ENCODE measurements at regions not wholly inside any gene's neighbourhood (a gene's known extent, or its start where the extent isn't known, plus 50 kb on each side); places are given as distances from the start of the nearest gene placed in this dataset.

DNA sequence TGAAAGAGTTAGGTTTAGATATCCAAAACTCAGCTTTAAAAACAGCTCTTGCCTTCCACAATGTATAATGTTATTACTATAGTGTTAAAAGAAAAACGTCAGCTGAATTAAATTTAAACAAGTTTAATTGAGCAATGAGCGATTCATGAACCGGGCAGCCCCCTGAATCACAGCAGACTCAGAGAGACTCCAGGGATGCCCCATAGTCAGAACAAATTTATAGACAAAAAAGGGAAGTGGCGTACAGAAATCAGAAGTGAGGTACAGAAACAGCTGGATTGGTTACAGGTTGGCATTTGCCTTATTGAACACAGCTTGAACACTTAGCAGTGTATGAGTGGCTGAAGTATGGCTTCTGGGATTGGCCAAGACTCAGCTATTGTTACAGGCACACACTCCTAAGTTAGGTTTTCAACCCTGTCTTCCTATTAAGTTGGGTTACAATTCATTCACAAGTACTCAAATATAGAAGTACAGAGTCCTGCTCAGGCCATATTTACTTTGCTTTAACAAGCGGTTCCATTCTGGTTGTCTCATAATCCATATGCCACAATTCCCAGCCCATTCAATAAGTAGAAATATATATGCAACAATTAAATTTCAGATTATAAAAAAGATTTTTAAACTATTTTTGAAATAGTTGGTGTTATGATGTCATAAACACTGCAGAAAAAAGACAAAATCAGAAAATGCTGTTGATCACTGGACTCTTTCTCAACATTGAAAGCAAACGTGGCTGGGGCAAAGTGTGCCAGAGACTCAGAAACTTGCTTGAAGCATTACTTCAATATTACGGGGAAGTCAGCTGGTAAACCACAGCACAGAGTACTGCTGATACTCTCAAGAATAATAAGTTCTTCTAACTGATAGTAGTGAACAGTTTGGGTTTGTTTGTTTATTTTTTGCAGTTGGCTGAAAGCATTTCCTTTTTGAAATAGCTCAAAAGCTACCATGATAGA, 459.7 kb downstream of the RAB28 start:
- DNase-seq, result no peak

DNA sequence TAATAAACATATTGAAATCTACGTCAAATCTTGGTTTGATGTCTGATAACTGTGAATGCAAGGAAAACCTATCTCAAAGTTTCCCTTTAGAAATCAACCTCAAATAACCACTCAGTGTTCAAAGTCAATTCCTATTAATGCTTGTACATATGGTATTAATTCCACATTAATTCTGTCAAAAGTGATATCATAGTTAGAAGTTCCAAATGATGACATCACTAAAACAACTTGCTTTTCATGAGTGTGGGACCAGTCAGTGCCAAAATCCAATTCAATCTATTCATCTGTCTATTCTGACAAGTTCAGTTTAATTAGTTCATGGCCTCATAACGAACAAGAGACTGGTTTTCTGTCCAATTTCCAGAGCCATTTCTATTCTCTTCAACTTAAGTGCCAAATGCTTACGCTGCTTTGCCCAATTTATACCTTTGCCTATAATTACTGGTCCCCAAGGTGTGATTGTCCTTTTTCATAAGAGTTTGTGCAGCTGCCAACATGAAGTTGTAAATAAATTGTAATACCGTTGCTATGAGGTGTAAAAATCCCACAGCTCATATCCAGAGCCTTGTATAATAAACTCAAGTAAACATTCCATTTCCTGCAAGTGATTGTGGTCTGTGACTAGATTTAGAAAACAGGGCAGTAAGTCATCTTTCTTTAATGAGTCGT, 476.2 kb downstream of the RAB28 start:
- DNase-seq, result no peak

DNA sequence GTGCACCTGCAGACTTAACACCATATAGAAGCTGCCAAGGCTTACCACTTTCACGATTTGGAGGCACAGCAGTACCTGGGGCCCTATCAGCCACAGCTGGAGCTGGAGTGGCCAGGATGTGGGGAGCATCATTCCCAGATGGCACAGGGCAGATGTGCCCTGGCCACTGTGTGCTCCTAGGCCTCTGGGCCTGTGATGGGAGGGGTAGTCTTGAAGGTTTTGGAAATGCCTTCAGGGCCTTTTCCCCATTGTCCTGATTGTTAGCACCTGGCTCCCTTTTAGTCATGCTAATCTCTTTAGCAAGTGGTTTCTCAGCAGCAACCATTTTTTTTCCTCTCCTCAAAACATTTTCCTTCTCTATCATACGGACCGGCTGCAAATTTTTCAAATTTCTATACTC, 490.2 kb downstream of the RAB28 start:
- DNase-seq, result no peak

DNA sequence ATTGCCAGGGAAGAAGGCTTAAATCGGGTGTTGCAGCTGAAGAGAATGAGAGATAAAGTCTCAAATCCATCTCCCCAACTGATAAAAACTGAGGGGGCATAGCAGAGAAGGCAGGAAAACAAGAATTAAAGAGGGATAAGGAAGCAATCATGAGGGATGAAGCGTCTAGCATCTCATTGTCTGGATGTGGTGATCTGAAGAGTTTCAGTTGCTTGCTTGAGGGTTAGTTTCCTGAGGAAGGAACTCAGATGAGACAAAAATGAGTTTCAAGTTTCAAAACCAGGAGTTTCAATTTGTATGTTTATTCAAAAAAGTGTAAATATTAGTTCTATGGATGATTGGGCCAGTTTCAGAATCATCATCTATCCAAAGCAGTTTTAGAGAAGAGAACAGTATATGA, 496.9 kb downstream of the RAB28 start:
- DNase-seq, result no peak

DNA sequence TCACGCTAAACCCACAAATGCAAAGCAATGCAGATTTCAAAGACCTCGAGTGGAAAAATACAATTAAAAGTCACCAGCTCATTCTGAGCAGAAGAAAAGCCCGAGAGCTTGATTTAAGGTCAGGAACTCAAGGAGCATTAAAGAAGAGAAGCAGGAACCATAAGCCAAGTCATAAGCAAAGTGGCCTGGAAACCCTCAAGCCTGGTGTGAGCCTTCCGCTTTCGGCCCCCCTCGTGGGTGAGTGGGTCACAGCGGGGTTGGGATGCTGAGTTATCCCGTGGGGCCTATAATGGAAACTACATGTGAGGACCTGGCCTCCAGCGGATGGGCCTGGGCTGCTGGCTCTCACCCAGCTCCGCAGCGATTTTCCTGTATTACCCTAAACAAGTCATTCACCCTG, 504.3 kb downstream of the RAB28 start:
- no peak for DNase-seq

DNA sequence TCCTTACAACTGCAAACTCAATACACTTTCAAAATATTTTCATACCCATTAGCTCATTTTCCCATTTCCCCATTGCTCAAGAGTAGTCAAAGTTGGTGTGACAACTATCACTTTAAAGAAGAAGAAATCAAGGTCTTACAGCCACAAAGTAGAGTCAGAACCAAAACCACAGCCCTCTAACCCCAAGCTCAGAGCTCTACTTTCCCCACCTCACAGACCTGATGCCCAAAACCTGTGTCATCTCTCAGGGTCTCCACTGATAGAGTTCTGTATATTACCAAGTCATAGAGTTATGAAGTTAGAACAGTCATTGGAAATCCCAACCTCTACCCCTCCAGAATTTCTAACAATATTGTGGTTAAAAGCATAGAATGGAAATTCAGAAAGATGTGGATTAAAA, 505.8 kb downstream of the RAB28 start:
- no peak for DNase-seq

DNA sequence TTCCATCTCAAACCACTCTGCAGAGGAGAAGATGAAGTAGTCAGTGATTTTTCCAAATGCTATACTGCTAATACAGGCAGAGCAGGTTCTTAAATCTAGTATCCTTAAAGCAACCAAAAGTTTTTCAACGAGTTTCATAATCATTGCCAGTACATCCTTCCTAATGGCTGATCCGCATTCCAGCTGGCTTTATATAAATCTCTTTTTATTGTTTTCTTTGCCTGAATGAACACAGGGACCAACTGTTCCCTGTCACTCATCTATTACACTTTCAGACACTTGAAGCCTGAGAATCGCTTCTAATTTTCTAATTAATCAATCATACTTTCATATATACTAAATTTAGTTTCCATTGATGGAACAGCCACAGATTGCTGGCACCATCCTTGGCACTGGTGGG, 508.6 kb downstream of the RAB28 start:
- DNase-seq, result no peak

DNA sequence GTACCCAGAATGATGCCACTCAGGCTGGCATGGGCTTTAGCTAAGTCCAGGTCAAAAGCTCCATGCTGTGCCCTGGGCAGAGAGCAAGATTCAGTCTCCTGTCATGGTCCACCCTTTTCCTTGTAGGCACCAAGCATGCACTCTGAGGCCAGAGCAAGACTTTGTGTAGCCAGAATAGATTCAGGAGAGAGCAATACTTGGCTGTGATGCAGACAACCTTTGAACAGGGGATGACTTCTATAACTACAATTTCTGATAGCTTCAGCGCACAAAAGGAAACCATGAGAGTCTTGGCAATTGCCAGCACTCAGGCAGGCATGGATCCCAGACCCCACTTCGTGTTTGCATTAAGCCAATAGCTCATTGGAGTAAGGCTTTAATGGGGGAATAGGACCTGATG, 510.6 kb downstream of the RAB28 start:
- no peak for DNase-seq

DNA sequence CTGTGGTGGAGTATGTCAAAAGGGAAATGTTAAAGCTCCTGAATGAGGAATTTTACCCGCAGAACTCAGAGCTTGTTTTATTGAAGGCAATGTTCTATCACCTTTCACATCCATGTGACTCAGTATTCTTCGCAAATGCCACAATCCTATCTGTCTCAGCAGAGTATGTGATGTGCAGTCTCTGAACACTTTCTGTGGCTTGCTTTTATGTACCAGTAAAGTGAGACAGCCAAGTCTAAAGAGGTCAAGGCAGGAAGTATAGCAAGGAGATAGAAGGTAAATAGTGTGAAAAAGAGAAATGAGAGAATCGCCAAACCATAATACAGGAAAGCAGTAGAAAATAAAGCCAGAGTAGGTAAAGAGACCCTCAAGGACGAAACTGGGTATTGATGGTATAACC, 515.8 kb downstream of the RAB28 start:
- no peak for DNase-seq

DNA sequence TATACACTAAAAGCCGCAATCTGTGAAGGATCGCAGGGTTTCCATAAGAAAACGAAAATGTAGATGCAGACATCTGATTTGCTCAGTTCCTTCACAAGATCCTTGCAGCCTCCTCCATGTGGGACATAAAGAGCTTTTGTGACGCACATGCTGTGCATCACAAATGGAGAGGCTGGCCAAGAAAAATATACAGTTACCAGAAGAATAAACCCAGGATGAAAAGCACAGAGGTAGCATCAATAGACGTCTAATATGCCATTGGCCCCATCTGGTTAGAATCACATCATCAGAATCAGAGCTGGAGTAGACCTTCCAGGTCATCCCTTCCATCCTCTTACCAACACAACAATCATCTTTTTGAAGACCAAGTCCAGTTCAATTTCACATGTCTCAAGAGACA, 517.4 kb downstream of the RAB28 start:
- no peak for DNase-seq

DNA sequence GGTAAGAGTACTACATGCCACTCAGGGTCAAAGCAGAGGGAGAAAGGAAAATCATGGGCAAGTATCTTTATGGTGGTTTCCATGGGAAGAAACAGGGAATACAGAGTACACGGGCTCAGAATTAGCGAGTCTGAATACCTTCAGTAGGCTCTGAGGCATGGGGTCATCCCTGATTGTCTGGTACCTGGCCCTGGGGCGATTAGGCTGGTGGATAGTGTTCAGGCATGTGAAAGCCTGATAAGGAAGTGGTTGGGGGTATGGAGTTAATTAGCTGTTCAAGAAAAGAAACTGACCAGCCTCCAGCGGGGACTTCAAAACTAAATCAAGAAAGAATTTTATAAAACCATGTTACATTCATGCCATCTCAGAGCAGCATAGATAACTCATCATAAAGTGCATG, 518.8 kb downstream of the RAB28 start:
- DNase-seq, result no peak

DNA sequence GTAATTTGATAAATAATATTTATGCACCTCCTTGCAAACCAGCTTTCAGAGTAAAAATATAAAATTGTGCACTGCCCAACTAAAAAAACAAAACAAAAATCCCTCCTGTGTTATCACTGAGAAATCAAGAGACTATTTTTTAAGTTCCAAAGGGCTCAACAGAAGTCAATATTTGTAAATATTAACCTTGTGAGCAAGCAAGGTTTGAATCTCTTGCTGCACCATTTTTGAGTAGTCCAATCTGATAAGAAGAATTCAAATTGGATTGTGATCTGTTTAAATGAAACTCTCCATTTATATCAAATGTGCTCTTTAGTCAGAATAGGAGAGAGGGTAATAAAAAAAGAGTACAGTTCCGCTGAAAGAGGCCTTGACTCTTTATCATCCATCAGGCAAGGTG, 520.2 kb downstream of the RAB28 start:
- DNase-seq, result no peak

DNA sequence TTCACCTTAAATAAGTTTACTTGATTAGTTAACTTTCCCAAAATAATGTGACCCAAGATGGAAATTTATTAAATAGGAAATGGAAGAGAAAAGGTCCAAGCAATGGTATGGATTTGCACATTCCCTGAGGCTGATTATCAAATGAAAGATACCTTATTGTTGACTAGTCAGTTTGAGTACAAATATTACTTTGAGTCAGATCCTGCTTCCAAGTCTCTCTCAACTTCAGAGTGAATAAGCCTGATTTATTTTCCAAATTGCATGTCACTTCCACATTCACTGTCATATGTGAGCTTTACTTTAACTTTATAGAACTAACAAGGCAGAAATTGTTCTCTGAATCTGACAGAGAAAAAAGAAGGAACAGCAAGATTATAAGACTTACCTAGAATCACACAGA, 520.8 kb downstream of the RAB28 start:
- DNase-seq, result no peak

DNA sequence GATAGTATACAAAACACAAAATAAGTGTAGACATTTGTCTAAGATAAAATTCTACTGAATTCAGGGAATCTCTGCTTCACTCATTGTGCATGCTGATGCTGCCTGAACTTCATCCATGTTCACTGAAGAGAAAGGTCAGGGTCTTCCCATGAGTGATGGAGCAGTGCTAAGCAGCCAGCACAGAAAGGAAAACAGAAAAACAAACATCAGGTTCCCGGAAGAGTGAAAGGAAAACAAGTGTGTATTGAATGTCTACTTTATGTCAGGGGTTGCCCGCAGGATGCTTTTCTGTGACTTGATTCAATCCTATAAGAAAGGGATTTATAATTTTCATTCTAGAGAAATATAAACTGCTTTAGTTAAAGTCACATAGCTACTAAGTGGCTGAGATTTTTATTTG, 522.4 kb downstream of the RAB28 start:
- DNase-seq, result no peak

DNA sequence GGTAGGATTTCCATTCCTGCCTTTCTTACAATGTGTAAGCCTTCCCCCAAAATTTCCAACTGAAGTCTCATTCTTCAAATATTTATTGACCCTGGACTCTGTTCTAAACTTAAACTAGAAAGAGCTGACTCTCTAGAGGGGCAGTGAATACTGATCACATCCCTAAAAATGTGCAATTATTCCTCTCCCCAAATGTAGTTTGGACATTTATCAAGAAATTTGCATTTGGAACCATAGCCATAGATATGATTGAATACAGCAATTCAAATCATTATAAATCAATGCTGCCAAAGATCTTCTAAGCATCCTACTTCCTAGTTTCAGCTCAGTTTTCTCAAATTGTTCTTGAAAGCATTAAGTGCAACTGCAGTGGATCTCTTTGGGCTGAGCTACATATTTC, 525.7 kb downstream of the RAB28 start:
- no peak for DNase-seq

DNA sequence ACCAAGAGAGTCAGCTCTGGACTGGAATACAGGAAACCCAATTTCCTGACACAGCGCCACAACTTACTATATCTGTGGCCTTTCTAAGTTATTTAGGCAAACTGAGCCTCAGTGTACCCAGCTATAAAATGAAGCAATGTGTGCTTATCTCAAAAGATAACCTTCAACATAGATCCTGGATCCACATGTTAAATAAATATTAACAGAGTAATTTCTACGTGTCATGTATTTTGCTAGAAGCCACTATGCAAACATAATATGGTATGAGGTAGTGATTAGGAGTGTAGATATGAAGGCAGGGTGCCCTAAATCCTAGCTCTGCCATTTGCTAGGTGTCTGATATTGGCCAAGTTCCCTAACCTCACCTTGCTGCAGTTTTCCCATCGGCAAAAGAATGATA, 527.0 kb downstream of the RAB28 start:
- DNase-seq, result no peak

DNA sequence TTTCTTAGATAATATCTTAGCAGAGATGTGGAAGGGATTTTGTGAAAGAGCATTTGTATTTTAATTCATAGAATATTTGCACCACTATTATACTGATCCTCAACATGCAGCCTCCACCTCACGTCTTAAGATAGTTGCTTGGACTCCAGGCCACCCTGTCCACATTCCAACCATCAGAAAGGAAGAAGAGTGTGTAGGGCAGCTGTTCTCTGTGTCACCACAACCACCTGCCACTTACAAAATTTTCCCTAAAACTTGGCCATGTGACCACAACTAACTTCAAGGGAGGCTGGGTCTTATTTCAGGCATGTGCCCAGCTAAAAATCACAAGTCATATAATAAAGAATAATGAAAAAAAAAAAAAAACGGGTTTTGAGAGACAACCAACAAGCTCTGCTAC, 528.1 kb downstream of the RAB28 start:
- no peak for DNase-seq

DNA sequence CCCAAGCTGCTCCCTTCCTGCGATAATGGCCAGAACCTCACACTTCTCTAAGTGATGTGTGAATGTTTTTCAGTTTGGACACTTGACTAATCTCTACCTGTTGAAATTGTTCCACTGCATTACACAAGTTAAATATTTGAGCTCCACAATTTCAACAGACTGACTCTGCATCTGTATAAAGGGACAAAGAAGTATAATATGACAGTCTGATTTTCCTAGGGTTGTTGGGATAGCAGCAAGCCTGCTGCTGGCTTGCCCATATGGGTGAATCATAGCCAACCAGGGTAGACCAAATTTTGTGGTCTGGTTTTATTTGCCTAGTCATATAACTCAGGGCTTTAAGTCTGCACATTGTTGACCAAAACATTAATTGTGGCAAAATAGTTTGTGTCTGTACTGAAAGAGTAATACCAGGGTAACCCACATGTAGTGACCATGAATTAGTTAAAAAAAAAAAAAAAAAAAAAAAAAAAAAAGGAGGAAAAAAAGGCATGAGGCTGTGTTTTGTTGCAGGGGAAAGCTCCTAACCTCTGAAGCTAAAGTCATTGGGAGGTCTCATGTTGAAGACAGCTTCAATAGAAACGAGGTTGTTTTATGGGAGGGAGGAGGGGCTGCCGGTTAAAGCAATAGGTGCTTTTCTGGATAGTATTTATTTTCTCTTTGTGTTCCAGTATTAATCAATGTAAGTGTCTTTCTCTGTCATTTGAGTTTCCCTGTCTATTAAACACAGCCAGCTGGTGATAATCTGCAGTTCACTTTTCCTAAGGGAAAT, 534.2 kb downstream of the RAB28 start:
- DNase-seq, result no peak

DNA sequence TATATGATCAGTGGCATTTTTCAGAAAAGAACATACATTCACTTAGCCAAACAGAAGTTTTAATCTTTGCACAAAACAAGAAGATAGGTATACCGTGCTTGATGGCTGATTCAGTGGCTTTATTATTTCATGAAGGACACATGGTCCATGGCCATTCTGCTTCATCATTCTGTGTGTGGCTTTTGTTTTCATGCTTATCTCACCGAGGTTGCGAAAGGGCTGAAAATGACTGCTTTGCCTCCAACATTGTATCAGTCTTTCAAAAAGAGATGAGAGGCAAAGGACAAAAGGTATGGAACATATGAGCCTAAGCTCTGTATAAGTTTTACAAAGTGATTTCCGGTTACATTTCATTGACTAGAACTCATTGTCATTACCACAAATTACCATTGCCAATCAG, 541.1 kb downstream of the RAB28 start:
- no peak for DNase-seq

DNA sequence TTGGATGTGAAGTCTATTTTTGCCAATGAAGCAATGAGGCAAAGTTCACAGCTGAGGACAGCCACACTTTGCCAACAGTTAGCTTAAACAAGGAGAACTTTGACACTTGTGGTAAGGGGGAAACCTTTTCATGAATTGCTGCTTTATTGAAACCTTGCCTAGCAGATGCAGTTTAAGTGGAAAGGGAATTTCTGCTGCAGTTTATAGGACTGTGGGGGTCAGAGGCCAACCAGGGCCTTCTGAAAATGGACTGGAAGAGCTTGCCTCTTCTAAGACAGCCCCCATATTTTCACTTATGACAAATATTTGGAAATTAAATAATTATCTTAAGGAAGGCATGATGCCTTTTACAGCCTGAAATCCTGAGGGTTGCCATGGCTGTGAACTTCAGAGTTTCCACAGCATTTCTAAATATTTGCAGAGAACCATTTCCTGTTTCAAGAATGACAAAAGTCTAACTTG, 550.3 kb downstream of the RAB28 start:
- no peak for DNase-seq

DNA sequence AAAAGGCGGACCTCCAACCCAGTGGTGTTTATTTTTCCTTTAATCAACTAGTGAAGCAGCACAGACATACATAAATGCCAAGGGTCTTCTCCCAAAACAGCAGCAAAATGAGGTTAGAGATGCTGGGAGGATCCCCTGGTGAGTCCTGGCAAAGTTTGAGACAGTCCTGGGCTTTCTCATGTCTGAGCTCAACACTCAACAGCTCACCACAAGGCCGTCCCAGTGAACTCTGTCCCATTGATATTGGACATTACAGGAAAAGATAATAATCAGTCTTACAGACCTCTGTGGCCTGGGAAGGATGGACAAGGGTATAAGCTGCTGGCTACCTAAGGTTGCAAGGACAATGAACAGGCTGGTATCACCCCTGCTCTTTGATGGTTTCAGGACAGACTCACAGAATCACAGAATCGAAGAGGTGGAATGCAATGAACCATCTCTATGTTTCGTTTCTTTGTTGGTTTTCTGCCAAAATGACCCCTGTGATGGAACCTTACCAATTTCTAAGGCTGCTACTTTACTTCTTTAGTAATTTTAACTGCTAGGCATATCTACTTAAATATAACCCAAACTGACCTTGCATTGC, 551.8 kb downstream of the RAB28 start:
- no peak for DNase-seq

DNA sequence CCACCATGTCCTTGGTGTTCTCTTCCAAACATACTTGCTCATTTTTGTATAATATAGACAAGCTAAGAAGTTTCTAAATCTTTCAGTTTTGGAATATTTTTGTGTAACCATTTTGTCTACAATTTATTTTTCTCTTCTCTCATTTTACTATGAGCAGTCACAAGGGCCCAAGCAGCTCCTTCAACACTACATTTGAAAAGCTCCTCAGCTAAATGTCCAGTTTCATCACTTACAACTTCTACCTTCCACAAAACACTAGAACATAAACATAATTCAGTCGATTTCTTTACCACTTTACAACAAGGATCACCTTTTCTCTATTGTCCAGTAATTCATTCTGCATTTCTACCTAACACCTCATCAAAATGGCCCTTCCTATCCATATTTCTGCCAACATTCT, 554.4 kb downstream of the RAB28 start:
- DNase-seq, result no peak

DNA sequence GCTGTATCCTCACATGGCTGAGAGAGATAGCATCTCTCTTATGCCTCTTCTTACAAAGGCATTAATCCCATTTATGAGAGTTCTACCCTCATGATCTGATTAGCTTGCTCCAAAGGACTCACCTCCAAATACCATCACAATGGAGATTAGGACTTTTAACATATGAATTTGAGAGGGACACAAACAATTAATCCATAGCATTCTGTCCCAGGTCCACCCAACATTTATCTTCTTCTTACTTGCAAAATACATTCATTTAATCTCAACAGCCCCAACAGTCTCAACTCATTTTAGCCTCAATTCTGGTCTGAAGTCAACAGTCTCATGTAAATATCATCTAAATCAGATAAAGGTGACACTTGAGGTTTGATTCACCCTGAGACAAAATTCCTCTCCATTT, 555.4 kb downstream of the RAB28 start:
- no peak for DNase-seq
